ENCODE measurements at regions not wholly inside any gene's neighbourhood (a gene's known extent, or its start where the extent isn't known, plus 50 kb on each side); places are given as distances from the start of the nearest gene placed in this dataset.

GRCh38 chr10:120278069-120278468 is 179.0 kb upstream of the PLPP4 start:
- H3K4me3 ChIP-seq (ENCODE audit: low read depth, low read length), result no peak overlapping the region
- no peak for TF ChIP-seq CTCF (IDR thresholded peaks at IDR 0.05; ENCODE audit: borderline replicate concordance, insufficient read depth, low read depth, low read length)

- no peak overlapping the region for H3K4me3 ChIP-seq (ENCODE audit: low read depth, low read length)
- no peak for TF ChIP-seq CTCF (IDR thresholded peaks at IDR 0.05; ENCODE audit: borderline replicate concordance, insufficient read depth, low read depth, low read length)
These were observed 177.8 kb upstream of the PLPP4 start for GRCh38 chr10:120279196-120279595.

GRCh38 chr10:120282421-120282820 is 174.6 kb upstream of the PLPP4 start:
- no peak overlapping the region for H3K4me3 ChIP-seq (ENCODE audit: low read depth, low read length)
- TF ChIP-seq CTCF (IDR thresholded peaks at IDR 0.05; ENCODE audit: borderline replicate concordance, insufficient read depth, low read depth, low read length), result no peak

- H3K4me3 ChIP-seq (ENCODE audit: low read depth, low read length), result no peak overlapping the region
- no peak for TF ChIP-seq CTCF (IDR thresholded peaks at IDR 0.05; ENCODE audit: borderline replicate concordance, insufficient read depth, low read depth, low read length)
These were observed 174.1 kb upstream of the PLPP4 start for GRCh38 chr10:120282846-120283492.

- TF ChIP-seq CTCF (IDR thresholded peaks at IDR 0.05; ENCODE audit: borderline replicate concordance, insufficient read depth, low read depth, low read length), result no peak
- H3K4me3 ChIP-seq (ENCODE audit: low read depth, low read length), result no peak overlapping the region
These were observed 171.6 kb upstream of the PLPP4 start for GRCh38 chr10:120285408-120285807.

- no peak overlapping the region for H3K4me3 ChIP-seq (ENCODE audit: low read depth, low read length)
- no peak for TF ChIP-seq CTCF (IDR thresholded peaks at IDR 0.05; ENCODE audit: borderline replicate concordance, insufficient read depth, low read depth, low read length)
These were observed 170.7 kb upstream of the PLPP4 start for GRCh38 chr10:120286280-120286679.

GRCh38 chr10:120300513-120300912 is 156.5 kb upstream of the PLPP4 start:
- no peak for TF ChIP-seq CTCF (IDR thresholded peaks at IDR 0.05; ENCODE audit: borderline replicate concordance, insufficient read depth, low read depth, low read length)
- no peak overlapping the region for H3K4me3 ChIP-seq (ENCODE audit: low read depth, low read length)
